ENCODE measurements at regions not wholly inside any gene's neighbourhood (a gene's known extent, or its start where the extent isn't known, plus 50 kb on each side); places are given as distances from the start of the nearest gene placed in this dataset.
"Not testable (repeated sequence)": the region's sequence is repeated elsewhere in the genome, so short reads cannot be mapped to it uniquely, and the experiment has no call there.

DNA sequence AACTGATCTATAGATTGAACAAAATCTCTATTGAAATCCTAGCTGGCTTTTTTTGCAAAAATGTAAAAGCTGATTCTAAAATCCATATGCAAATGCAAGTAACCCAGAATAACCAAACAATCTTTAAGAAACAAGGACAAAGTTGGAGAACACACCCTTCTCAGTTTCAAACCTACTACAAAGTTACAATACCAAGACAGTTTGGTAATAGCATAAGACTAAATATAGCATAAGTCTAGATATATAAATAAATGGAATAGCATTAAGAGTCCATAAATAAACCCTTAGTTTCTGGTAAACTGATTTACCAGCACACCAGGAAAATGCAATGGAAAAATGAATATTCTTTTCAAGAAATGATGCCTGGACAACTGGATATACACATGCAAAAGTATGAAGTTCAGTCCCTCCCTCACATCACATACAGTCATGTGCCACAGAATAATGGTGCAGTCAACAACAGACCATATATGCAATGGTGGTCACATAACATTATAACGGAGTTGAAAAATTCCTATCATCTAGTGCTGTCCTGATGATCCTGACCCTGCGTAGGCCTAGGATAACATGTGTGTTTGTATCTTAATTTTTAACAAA lies 94.5 kb upstream of the GRIN2B start:
- Histone ChIP-seq H3K4me3 (no peak overlapping the region), H3K27me3 (no peaks in the 10 kb centered on the region), H3K9me3 (peaks cover 0 to 12% of the 10 kb centered on the region in 2 donors), H3K36me3 (no peaks in the 10 kb centered on the region), H3K27ac (no peak overlapping the region), H3K4me1 (no peaks in the 10 kb centered on the region)
- TF ChIP-seq, protein P1, sequence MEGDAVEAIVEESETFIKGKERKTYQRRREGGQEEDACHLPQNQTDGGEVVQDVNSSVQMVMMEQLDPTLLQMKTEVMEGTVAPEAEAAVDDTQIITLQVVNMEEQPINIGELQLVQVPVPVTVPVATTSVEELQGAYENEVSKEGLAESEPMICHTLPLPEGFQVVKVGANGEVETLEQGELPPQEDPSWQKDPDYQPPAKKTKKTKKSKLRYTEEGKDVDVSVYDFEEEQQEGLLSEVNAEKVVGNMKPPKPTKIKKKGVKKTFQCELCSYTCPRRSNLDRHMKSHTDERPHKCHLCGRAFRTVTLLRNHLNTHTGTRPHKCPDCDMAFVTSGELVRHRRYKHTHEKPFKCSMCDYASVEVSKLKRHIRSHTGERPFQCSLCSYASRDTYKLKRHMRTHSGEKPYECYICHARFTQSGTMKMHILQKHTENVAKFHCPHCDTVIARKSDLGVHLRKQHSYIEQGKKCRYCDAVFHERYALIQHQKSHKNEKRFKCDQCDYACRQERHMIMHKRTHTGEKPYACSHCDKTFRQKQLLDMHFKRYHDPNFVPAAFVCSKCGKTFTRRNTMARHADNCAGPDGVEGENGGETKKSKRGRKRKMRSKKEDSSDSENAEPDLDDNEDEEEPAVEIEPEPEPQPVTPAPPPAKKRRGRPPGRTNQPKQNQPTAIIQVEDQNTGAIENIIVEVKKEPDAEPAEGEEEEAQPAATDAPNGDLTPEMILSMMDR (IDR thresholded peaks at IDR 0.05) = no peak
- ATAC-seq (no peak), DNase-seq (no peak)
- intact Hi-C loops (cut with DNase I) = no loop called here

DNA sequence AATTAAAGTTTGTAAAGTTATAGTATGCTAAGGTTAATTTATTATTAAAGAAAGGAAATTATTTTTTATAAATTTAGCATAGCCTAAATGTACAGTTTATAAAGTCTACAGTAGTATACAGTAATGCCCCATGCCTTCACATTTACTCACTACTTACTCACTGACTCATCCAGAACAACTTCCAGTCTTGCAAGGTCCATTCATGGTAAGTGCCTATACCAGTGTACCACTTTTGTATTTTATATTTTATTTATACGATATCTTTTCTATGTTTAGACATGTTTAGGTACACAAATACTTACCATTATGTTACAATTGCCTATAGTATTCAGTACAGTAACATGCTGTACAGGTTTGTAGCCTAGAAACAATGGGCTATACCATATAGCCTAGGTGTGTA lies 95.1 kb upstream of the GRIN2B start:
- H3K9me3 ChIP-seq = peaks cover 0 to 12% of the 10 kb centered on the region in 2 donors
- H3K27me3 ChIP-seq = no peaks in the 10 kb centered on the region
- H3K4me3 ChIP-seq = no peak overlapping the region
- TF ChIP-seq, protein P1 (IDR thresholded peaks at IDR 0.05) = no peak
- no peak for ATAC-seq
- intact Hi-C loops (cut with DNase I) = no loop called here
- no peak overlapping the region for H3K27ac ChIP-seq
- no peaks in the 10 kb centered on the region for H3K4me1 ChIP-seq
- no peaks in the 10 kb centered on the region for H3K36me3 ChIP-seq
- no peak for DNase-seq

DNA sequence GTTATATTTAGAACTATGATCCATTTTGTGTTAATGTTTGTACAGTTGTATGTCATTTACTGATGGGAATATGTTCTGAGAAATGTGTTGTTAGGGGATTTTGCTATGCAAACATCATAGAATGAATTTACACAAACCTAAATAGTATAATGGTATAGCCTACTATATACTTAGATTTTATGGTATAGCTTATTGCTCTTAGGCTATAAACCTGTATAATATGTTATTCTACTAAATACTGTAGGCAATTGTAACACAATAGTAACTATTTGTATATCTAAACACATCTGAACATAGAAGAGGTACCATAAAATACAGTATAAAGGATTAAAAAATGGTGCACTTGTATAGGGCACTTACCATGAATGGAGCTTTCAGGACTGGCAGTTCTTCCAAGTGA lies 105.4 kb upstream of the GRIN2B start:
- intact Hi-C loops (cut with DNase I) = no loop called here

DNA sequence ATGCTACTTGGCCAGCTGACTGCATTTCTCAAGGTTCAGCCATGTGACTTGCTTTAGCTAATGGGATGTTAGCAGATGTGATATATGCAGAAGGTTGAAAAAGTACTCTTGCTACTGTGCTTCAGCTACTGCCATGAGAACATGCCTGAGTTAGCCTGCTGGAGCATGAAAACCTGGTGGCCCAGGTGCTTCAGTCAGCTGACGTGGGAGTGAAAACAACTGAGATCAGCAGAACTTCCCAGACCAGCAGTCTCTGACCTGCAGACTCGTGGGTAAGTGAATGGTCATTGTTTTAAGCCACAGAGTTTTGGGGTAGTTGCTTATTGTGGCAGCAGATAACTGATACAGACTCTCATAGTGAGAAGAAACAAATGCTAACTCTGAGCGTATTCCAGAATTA lies 118.6 kb upstream of the GRIN2B start:
- Histone ChIP-seq H3K27ac (no peak overlapping the region), H3K27me3 (no peaks in the 10 kb centered on the region), H3K9me3 (peaks cover 0 to 12% of the 10 kb centered on the region in 2 donors), H3K4me1 (no peaks in the 10 kb centered on the region), H3K36me3 (no peaks in the 10 kb centered on the region), H3K4me3 (no peak overlapping the region)
- ATAC-seq (no peak), DNase-seq (no peak)
- TF ChIP-seq, protein P1 (IDR thresholded peaks at IDR 0.05) = no peak
- intact Hi-C loops (cut with DNase I) = no loop called here

More for the DNA sequence above, 105.4 kb upstream of the GRIN2B start:
- TF ChIP-seq, protein P1 (IDR thresholded peaks at IDR 0.05) = no peak
- Histone ChIP-seq H3K4me3 (no peak overlapping the region), H3K4me1 (no peaks in the 10 kb centered on the region), H3K36me3 (no peaks in the 10 kb centered on the region), H3K9me3 (peaks cover 0 to 1% of the 10 kb centered on the region in 2 donors), H3K27ac (no peak overlapping the region), H3K27me3 (no peaks in the 10 kb centered on the region)
- DNase-seq = no peak
- no peak for ATAC-seq

DNA sequence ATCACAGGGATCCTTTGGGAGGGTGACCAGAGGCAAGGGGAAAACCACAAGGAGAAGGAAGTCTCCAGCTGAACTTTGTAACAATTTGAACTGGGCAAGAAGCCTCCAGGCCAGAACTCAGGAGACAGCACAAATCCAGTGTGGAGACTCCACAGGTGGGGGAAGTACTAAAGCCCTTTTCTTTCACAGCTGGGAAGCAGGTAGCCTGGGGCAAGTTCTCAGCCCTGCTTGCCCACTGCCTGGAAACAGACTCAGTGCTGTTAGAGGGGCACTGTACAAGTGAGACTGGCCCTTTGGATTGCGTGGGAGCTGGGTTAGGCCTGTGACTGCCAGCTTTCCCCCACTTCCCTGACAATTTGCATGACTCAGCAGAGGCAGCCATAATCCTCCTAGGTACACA lies 120.2 kb upstream of the GRIN2B start:
- H3K4me3 ChIP-seq; H3K27ac ChIP-seq; H3K4me1 ChIP-seq; H3K27me3 ChIP-seq; H3K36me3 ChIP-seq; intact Hi-C loops (cut with DNase I); ATAC-seq; DNase-seq: not testable (repeated sequence)
- H3K9me3 ChIP-seq = peaks cover 0 to 12% of the 10 kb centered on the region in 2 donors

Data from left lung (tissue), 4 donors.